CD4-positive, alpha-beta T cell treated with Interleukin-1 beta for 1 hour (primary cell): ENCODE measurements at regions not wholly inside any gene's neighbourhood (a gene's known extent, or its start where the extent isn't known, plus 50 kb on each side); places are given as distances from the start of the nearest gene placed in this dataset.
"Not testable (repeated sequence)": the region's sequence is repeated elsewhere in the genome, so short reads cannot be mapped to it uniquely, and the experiment has no call there.

ENCODE experiments used
- DNase-seq, 2 donors: peaks; one replicate each; pipeline ENCODE4 v3.0.0-alpha.2; 2020 to 2022

DNA sequence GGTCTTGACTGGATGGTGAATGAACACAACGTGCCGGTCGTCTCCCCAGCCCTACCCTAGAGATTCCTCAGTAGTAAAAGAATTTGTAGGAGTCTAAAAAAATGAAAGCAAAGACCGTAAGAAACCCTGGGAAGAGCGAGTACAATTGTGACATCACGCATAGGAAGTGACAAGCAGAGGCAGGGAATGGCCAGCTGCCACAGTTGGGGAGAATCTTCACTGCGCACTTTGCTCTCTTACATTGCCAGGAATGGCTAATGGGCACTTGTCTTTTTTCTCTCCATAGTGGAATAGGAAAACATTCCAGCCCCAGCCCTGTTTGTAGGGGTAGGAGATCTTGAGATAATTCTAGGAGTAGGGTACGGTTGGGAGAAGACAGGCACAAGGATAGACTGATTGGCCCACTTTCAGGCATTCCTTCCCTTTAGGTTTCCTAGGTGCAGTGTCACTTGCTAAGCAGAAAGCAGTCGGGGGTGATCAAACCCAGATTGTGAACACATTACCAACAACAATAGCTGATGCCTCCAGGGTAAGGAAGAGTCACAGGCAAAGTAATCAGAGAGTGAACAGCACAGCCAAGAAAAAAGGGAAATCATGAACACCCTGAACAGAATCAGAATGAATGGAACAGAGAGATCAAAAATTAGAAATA is 302.7 kb downstream of the MAN2A1 start:
- DNase-seq: no peak

DNA sequence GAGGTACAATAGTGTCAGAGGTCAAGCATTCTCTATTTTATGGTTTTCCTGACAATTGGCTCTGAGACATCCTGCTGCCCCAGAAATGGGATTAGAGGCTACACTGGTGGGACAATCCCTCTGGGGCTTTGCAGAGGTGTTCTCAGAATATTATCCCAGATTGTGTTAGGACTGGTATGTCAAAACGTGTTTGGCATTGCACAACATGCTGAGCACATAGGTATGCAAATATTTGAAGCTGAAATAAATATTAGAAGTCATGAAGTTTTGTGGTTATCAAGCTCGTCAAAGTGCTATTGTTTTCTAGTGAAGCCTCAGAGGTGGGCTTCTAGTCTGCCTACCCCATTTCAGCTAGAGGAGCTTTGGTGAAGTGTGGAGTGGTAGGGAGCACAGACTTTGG is 304.4 kb downstream of the MAN2A1 start:
- DNase-seq: no peak

DNA sequence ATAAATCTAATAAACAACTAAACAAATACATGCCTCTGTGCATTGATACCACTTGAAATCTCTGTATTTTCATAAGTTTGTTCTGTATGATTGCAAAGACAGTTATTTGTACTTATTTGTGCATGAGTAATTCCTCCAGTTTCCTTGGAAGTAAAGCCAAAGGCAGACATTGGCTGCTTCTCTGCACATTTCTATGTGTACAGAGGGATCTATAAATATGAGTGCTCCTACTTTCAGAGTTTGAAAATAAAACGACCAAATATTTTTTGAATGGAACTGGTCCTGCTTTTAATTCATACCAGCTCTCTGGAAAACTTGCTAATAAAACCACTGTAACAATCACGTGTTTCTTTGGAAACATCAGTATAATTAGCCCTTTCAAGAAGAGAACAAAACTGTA is 306.5 kb downstream of the MAN2A1 start:
- no peak for DNase-seq

DNA sequence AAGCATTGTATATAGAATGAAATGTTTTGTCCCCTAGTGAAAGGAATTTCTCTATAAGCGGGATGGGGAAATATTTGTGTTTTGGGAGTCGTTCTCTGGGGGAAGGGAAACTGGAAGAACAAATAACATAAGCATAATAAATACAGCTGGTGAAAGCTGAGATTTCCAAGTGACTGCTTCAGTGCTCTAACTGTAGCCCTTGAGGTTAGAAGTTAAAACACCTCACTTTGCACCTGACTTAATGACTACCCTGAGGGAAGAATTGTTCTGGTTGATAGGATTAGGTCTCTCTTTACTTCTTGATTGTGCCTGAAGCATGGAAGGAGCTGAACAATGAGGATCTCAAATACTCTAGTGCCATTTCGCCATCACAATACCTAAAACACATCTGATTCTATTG is 307.4 kb downstream of the MAN2A1 start:
- no peak for DNase-seq

DNA sequence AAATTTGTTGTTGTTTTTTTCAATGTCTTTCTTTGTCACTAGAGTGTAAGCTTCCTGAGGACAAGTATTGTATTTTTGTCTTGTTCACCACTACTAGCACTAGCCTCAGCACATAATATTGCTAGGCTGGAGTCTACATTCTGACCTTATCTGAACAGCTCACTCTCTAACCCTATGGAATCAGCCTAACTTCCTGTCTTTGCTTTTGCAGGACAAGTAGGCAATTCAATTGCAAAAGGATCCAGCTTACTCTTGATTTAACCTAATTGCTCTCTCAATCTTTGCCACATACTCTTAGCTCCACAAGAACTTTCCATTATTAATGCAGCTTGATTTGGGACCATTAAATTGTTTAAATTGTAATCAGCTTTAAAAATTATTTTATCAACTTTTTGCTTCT is 308.5 kb downstream of the MAN2A1 start:
- DNase-seq: no peak

DNA sequence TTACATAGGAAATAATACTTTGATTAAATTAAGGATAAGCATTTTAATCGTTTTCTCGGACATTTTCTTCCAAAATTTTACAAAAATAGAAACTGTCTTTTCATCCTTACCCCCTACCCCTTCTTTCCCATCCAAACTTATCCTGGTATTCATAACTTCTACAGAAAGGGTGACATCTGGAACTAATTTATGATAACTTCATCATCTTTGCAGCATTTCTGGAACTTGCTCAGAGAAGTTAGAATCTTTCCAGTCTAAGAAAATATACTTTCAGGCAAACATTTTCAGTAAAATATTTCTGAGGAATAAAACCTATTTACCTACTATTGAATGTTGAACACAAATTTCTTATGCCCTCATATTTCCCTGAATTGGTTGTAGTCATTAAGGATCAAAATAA is 309.0 kb downstream of the MAN2A1 start:
- no peak for DNase-seq

DNA sequence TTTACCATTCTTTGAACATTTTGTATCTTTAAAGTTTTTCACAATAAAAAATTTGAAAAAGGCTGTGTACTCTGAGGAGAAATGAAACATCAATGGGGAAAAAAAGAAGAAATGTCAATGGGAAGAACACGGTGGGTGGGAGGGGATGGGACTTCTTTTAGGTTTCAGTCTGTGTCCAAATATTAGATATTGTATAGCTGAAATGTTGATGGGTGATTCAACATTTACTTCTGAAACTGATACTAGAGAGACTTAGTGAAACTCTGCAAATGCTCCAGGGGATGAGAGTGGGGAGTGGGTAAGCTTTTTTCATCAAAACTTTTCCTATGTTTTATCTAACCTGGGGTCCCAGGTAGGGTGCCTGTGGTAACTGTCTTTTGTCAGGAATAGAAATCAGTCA is 311.9 kb downstream of the MAN2A1 start:
- DNase-seq: no peak

DNA sequence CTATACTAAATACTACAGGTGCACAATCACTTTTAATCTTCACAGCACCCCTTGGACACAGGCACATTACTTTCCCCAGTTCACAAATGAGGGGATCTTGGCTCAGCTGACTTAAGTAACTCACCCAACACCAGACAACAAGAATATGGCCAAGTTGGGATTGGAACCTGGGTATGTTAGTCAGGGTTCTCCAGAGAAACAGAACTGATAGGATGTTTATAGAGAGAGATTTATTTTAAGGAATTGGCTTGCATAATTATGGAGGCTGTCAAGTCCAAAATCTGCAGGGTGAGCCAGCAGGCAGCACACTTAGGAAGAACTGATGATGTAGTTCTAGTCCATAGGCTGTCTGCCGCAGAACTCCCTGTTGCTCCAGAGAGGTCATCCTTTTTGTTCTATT is 312.9 kb downstream of the MAN2A1 start:
- DNase-seq: no peak

DNA sequence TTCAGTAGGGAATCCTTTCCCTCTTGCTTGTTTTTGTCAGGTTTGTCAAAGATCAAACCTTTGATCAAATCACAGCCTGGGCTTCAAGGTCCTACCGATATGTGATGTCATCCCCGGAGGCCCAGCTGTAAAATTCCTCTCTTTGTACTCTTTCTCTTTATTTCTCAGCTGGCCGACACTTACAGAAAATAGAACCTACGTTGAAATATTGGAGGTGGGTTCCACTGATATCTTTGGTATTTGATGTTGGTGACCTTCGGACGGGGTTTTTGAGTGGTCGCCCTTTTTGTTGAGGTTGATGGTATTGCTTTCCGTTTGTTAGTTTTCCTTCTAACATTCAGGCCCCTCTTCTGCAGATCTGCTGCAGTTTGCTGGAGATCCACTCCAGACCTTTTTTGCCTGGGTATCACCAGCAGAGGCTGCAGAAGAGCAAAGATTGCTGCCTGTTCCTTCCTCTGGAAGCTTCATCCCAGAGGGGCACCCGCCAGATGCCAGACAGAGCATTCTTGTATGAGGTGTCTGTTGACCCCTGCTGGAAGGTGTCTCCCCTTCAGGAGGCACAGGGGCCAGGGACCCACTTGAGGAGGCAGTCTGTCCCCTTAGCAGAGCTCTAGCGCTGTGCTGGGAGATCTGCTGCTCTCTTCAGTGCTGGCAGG is 316.3 kb downstream of the MAN2A1 start:
- not testable (repeated sequence) for DNase-seq

DNA sequence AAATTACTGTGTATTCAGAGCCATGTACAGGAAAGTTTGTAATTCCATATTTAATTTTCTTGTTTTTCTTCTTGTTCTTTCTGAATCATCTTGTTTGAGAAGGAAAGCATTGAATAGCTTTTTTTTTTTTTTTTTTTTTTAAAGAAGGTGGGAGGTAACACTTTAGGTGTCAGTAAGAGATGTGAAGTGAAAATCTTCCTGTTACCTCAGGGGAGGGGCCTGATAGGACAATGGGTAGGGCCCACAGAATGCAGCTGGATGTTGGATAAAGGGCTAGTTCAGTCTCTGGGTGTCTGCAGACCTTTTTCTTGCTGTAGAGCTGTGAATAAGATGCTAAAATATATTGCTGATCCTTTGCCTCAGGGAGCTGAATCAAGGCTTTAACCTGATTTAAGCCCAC is 317.4 kb downstream of the MAN2A1 start:
- DNase-seq: no peak

DNA sequence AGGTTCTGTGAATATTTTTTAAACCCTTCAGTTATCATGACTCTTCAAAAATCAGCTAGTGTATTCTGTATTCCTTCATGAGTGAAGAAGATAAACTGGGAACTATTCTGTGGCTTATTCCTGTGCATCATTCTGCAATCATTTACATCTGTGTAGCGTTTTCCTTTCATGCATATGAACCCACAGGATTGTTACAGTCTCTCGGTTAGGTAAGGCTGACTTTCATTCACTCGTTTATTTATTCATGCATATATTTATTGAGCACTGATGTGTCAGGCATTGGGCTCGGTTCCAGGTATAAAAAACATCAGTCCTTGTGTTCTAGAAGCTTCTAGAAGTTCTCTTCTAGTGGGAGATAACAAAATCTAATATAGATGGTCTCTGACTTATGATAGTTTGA is 318.4 kb downstream of the MAN2A1 start:
- no peak for DNase-seq

DNA sequence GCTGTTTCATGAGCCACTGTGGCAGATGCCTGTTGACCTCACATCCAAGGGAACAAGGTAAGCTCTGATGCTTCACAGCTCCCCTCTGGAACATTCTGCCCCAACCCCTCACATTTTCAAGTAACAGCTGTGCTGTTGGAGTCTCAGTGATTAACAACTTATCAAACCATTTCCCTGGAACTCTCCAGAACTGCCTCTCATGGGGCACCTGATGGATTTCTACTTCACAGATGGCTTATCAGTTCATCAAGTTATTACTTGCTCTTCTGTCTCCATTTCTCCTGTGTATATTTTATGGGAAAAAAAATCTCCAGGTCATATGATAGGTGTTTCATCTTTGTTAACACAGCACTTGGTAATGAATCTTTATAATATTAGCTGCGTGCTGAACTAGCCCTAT is 322.4 kb downstream of the MAN2A1 start:
- no peak for DNase-seq

DNA sequence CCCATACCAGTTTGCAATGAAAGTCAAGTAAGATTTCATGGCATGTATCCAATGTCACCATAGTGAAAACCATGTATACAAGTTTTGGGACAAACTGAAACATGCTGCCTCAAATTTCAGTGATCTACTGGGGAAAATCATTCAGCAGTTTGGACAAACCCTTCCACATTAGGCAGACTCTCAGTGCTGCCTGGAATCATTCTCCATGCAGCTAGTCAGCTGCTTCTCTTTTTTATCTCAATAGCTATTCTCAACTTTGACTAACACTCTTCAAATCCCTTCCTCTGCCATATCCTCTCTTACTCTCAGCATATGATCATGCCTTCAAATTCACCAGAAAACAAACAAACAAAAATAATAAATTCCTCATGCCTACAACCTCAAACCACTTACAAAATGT is 323.3 kb downstream of the MAN2A1 start:
- no peak for DNase-seq

DNA sequence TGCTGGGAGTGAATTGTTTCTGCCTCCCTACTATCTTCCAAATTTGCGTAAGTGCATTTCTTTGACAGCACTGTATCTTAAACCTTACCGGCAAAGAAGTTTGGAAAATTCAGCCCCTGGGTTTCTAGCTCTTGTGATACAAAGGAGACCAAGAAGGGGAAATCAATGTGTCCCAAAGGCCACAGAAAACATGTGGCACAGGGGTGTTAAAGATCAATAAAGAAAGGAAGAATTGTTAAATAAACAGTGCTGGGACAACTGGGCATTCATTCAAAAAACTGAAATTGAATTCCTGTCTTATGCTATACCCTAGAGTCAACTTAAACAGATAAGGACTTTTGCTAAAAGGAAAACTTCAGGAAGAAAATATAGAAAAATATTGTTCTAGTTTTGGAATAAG is 328.1 kb downstream of the MAN2A1 start:
- DNase-seq: no peak

DNA sequence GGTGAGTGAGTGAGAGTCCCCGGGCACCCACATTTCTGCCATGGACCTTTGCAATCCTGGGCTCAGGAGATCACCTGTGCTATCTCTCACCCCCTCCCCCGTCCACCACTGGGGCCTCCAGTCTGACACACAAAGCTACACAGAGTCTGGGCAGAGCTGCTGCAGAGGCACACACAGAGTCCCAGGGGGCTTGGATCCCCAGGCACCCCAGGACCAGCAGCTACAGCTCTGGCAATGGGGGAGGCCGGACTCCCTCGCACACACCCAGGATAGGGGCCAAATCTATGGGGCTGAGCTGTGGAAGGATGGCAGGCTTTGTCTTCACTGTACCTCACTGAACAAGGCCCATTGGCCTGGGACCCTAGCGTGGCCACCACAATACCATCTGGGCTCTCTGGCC is 328.8 kb downstream of the MAN2A1 start:
- no peak for DNase-seq

DNA sequence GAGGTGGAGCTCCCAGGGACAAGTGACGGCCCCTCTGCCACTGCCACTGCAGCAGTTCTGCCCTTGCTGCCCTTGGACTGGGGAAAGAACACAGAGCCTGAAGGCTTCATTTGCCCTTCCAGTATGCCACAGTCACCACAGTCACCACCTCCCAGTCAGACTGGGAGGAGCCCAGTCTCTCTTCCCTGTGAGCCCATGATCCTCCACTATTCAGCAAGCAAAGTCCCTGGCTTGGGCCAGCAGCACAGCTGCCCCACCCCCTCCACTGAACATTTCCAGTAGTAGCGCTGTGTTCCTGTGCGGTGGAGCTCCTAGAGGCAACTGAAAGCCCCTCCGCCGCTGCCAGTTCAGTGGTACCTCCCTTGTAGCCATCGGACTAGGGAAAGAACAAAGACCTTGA is 329.4 kb downstream of the MAN2A1 start:
- DNase-seq: no peak

DNA sequence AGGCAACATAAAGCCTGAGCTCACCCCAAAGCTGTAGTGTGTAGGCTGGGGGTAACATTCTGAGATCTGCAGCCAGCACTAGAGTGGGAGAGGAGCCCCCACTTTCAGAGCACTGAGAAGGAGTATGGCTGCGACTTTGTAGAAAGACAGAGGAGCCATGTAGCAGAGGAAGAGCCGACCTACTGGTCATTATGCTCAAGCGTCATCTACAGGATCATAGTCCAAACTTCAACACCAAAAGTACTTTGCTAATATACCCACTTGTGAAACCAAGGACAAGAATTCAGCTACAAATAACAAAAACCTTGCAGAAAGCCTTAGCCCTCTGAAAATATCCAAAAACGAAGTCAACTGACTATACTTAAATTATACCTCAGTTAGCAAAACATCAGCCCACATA is 330.1 kb downstream of the MAN2A1 start:
- no peak for DNase-seq

DNA sequence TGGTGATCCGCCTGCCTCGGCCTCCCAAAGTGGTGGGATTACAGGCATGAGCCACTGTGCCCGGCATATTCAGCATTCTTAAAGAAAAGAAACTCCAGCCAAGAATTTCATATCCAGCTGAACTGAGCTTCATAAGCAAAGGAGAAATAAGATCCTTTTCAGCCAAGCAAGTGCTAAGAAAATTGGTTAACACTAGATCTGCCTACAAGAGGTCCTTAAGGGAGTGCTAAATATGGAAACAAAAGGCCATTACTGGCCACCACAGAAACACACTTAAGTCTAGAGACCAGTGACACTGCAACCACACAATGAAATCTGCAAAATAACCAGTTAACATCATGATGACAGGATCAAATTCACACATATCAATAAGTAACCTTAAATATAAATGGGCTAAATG is 331.5 kb downstream of the MAN2A1 start:
- DNase-seq: no peak

DNA sequence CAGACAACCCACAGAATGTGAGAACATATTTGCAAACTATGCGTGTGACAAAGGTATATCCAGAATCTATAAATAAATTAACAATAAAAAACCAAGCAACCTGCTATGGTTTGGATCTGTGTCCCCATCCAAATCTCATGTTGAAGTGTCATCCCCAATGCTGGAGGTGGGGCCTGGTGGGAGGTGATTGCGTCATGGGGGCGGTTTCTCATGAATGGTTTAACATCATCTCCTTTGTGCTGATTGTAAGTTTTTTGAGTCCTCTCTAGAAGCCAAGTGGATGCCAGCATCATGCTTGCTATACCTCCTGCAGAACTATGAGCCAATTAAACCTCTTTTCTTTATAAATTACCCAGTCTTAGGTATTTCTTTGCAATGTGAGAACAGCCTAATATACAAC is 335.4 kb downstream of the MAN2A1 start:
- DNase-seq: no peak

DNA sequence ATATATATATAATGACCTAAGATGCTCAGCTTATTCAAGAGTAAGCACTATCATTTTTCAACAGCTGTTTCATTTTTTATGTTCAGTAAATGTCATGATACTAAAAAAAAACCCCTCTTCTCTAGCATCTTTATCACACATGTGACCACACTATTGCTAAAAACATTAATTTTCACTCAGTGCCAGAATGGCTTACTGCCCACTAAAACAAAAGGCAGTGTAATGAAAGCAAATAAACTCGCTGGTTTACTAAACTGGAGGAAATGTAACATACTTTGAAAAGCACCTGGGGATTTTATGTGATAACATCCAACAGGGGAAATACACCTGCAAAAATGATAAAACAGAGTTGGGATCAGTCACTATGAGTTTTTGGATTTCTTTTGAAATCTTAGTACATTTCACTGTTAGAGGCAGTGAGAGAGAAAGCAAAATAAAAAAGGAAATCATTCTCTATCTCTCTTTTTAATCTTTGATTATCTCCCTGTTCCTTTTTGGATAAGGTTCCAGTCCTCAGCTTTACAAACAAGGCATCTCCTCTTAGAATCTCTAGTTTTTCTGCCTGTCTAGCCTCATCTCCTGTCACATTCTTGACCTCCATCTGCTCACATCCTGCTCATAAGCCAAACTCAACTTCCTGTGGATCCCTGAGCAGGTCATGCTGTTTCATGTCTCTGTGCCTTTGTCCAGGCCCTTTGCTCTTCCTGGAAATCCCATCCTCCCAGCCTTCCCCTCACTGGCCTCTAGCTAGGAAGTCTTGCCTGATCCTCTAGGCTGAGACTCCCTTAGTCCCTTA is 338.0 kb downstream of the MAN2A1 start:
- no peak for DNase-seq

DNA sequence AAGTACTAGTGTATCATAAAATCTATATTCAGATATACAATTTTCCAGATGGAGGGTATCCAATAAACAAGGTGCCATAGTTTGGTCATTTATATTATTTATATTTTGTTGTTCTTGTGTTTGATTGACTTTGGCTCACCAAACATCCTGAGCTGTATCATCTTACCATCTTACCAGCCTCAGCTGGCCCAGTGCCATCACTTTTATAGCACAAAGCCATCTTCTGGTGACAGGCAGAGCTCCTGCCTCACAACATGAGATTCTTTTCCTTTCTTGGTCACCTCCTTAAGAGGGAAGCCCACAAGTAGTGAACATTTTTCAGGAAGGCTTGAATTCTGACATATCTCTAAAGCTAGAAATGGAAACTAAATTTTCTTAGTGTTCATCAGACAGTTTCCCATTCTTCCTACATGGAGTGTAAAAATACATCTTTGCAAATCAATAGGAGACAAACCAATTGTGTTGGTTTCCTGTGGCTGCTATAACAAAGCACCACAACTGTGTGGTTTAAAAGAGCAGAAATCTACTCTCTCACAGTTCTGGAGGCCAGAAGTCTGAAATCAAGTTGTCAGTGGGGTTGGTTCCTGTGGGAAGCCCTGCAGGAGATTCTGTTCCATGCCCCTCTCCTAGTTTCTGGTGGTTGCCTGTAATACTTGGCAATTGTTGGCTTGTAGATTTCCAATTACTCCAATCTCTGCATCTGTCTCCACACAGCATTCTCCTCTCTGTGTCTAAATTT is 341.8 kb downstream of the MAN2A1 start:
- DNase-seq: no peak

DNA sequence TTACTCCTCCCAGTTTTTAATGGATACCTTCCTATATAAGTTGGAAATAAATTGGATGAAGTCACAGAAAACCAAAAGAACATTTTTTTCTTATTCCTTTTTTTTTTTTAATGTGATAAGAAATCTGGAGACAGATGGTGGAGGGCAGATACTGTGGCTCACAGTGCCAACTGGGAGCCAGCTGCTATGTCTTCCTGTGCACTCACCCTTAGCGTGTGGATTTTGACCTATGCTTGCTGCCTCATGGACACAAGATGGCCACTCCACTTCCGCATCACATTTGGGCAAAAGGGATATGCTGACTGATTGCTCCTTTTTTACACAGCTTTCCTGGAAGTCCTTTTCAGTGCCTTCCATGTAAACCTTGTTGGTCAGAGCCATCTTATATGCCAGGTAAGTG is 342.6 kb downstream of the MAN2A1 start:
- DNase-seq: no peak

DNA sequence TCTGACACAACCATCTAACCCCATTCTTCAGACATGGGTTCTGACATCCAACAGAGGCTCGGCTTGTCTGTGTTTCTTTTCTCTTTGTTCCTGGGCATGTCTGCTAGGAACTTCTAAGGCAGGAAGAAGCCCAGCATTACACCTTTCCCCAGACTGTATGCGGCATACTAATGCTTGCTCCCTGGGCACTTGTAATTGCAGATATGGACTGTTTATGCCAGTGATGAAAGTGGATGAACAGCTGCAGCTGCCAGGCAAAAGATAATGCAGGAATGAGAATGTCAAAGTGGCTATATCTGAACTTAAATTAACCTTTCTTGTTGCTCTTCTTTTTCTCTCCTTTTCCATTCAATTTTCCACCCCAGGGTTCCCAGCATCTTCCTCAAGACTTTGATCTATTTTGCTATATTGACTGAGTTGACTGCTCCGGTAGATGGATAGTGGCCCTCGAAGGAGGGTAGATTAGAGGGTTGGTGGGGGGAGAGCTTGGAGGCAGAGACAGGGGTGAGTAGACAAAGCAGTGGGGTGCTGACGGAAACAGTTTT is 344.4 kb downstream of the MAN2A1 start:
- DNase-seq: no peak
